ENCODE measurements at regions not wholly inside any gene's neighbourhood (a gene's known extent, or its start where the extent isn't known, plus 50 kb on each side); places are given as distances from the start of the nearest gene placed in this dataset.
"Not testable (repeated sequence)": the region's sequence is repeated elsewhere in the genome, so short reads cannot be mapped to it uniquely, and the experiment has no call there.

GRCh38 chr3:103173940-103174339, 739.1 kb downstream of the ZPLD1 start:
- no peak for DNase-seq (ENCODE audit: low spot score)

- DNase-seq (ENCODE audit: low spot score) = no peak
Measured at GRCh38 chr3:103181160-103181559, 746.3 kb downstream of the ZPLD1 start.

- DNase-seq (ENCODE audit: low spot score) = no peak
Measured at GRCh38 chr3:103184772-103185171, 750.0 kb downstream of the ZPLD1 start.

GRCh38 chr3:103189941-103190340, 755.1 kb downstream of the ZPLD1 start:
- no peak for DNase-seq (ENCODE audit: low spot score)

- DNase-seq (ENCODE audit: low spot score) = no peak
Measured at GRCh38 chr3:103195216-103195615, 760.4 kb downstream of the ZPLD1 start.

- DNase-seq (ENCODE audit: low spot score) = no peak
Measured at GRCh38 chr3:103203441-103203840, 768.6 kb downstream of the ZPLD1 start.

- DNase-seq (ENCODE audit: low spot score) = no peak
Measured at GRCh38 chr3:103210583-103210982, 775.8 kb downstream of the ZPLD1 start.

GRCh38 chr3:103218146-103218545, 783.3 kb downstream of the ZPLD1 start:
- DNase-seq (ENCODE audit: low spot score) = no peak

- DNase-seq (ENCODE audit: low spot score) = no peak
Measured at GRCh38 chr3:103218793-103219192, 784.0 kb downstream of the ZPLD1 start.

- no peak for DNase-seq (ENCODE audit: low spot score)
Measured at GRCh38 chr3:103227651-103228050, 792.8 kb downstream of the ZPLD1 start.

- DNase-seq (ENCODE audit: low spot score) = no peak
Measured at GRCh38 chr3:103247459-103247858, 812.6 kb downstream of the ZPLD1 start.

- DNase-seq (ENCODE audit: low spot score) = not testable (repeated sequence)
Measured at GRCh38 chr3:103254827-103255226, 820.0 kb downstream of the ZPLD1 start.

- no peak for DNase-seq (ENCODE audit: low spot score)
Measured at GRCh38 chr3:103269287-103269686, 834.5 kb downstream of the ZPLD1 start.

- no peak for DNase-seq (ENCODE audit: low spot score)
Measured at GRCh38 chr3:103271575-103271974, 836.8 kb downstream of the ZPLD1 start.

GRCh38 chr3:103295974-103296570, 861.3 kb downstream of the ZPLD1 start:
- no peak for DNase-seq (ENCODE audit: low spot score)

GRCh38 chr3:103297502-103297901, 862.7 kb downstream of the ZPLD1 start:
- not testable (repeated sequence) for DNase-seq (ENCODE audit: low spot score)

GRCh38 chr3:103306104-103306503, 871.3 kb downstream of the ZPLD1 start:
- DNase-seq (ENCODE audit: low spot score) = no peak

- DNase-seq (ENCODE audit: low spot score) = no peak
Measured at GRCh38 chr3:103308921-103309320, 874.1 kb downstream of the ZPLD1 start.

- DNase-seq (ENCODE audit: low spot score) = no peak
Measured at GRCh38 chr3:103319912-103320311, 885.1 kb downstream of the ZPLD1 start.

- no peak for DNase-seq (ENCODE audit: low spot score)
Measured at GRCh38 chr3:103337179-103337845, 902.5 kb downstream of the ZPLD1 start.

- DNase-seq (ENCODE audit: low spot score) = no peak
Measured at GRCh38 chr3:103341078-103341606, 906.3 kb downstream of the ZPLD1 start.

- DNase-seq (ENCODE audit: low spot score) = no peak
Measured at GRCh38 chr3:103342205-103342731, 907.5 kb downstream of the ZPLD1 start.

GRCh38 chr3:103349760-103350159, 914.9 kb downstream of the ZPLD1 start:
- DNase-seq (ENCODE audit: low spot score) = no peak

All from ecto neural progenitor cell (in vitro differentiated cells).